GM18951 (cell line): ENCODE measurements at regions not wholly inside any gene's neighbourhood (a gene's known extent, or its start where the extent isn't known, plus 50 kb on each side); places are given as distances from the start of the nearest gene placed in this dataset.

ENCODE experiments used
- POLR2A ChIP-seq: IDR thresholded peaks from 4 replicates; pipeline ENCODE4 v1.6.1; 2011; ENCODE audit warnings: mild to moderate bottlenecking; ENCODE audit not compliant: insufficient read length, insufficient read depth; ENCODE audit errors: extremely low read depth
- in situ Hi-C: fragments of 300-500 bp; cut with MboI; formaldehyde crosslinking; loops from one replicate; pipeline ENCODE4 v1.12.0; 2022; ENCODE audit warnings: low sequenced_read_pairs, mixed read lengths, inconsistent platforms; ENCODE audit not compliant: unreplicated experiment

DNA sequence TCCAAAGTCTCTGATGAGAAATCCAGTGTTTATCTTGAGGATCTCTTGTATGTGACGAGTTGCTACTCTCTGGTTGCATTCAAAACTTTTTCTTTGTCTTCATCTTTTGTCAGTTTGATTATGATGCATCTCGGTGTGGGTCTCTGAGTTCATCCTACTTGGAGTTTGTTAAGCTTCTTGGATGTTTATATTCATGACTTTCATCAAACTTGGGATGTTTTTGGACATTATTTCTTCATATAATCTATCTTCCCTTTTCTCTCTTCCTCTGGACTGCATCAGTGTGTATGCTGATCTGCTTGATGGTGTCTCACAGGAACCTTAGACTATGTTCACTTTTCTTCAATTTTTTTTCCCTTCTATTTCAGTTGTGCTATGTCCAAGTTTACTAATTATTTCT lies 320.4 kb downstream of the TLE3 start:
- no peak for TF ChIP-seq POLR2A
- in situ Hi-C loops, result no loop called here

DNA sequence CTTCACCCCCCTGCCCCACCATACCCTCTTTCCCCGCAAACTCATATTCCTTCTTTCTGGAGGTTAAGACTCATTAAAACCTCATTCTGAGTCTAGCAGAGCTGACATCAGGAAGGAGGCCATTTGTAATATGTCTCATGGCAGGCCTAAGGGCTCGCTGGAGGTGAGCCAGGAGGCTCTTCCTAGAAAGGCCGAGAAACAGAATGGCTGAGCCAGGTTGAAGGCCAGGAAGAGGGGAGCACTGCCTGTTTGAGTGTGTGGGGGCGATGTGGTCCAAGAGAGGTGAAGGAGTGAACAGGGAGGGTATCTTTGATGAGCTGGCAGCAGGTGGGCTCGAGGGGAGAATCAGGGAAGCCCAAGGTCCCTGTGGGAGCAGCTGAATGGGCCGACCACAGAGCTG lies 317.3 kb downstream of the TLE3 start:
- in situ Hi-C loops, result no loop called here
- no peak for TF ChIP-seq POLR2A

DNA sequence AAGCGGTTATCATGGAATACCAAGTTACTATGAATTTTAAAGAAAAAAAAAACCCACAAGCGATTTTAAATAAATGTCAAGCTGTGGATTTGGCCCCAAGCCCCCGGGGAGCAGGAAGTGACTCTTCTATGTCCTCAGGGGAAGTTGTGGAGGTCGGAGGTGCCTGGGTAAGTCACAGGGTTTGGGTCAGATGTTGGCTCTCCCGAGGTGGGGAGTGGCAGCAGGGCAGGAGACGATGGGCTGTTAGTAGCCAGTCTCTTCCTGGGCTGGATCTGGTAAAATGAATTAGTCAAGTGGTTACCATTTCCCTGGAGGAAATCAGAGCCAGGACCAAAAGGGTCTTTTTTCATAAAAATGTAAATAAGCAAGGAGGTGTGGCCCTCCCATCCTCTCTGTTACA lies 316.7 kb downstream of the TLE3 start:
- TF ChIP-seq POLR2A, result no peak
- in situ Hi-C loops, result no loop called here

DNA sequence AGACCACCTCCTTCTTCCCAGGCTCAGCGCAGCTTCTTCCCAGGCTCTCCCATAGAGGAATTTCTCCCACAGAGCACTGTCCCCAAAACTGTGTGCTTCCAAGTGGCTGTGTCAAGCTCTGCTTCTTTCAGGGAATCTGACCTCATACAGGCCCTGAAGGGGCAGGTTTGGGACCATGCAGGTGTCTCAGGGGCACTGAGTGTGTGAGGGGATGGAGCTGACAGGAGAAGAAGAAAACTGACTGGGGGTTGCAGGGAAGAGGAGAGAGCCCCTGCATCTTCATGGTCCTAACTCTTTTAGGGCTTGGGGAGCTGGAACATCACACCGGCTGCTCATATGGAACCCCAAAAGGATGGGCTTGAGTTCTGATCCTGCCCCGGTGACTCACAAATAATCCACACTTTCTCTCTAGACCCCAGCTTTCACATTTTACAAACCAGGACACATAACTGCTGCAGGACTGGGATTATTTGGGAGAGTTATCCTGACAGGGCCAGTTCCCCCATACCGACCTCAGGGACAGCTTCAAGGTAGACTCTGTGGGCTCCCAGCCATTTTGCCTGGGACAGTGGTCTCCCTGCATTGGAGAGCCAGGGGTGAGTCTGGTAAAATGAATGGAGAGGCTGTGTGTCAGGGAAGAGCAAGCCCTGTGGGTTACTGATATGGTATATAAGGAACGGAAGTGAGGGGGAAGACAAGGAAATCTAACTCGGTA lies 316.1 kb downstream of the TLE3 start:
- in situ Hi-C loops, result no loop called here
- TF ChIP-seq POLR2A, result no peak

DNA sequence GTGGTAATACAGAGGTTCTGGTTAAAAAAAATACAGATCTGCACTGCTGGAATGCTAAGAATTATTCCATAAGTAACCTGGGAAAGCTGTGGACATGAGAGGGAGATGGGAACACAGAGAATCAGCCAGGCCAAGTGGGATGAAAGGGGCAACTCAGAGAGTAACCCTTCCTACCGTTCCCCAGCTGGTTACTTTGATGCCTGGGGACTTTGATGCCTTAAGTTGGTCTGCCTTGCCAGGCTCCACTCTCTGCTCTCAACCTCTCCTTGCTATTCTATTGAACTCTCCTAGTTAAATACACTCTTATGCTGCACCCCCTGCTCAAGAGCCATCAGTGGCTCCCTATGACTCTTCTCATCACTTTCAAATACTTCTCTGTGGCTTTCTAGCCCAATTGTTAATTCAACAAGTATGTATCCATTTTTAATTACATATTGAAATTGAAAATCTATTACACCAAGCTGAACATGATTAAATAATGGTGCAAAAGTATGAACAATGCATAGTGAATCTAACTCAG lies 315.5 kb downstream of the TLE3 start:
- no peak for TF ChIP-seq POLR2A
- in situ Hi-C loops, result no loop called here

- in situ Hi-C loops, result no loop called here
- no peak for TF ChIP-seq POLR2A
Observed at GRCh38 chr15:69782809-69783208, 314.9 kb downstream of the TLE3 start.

DNA sequence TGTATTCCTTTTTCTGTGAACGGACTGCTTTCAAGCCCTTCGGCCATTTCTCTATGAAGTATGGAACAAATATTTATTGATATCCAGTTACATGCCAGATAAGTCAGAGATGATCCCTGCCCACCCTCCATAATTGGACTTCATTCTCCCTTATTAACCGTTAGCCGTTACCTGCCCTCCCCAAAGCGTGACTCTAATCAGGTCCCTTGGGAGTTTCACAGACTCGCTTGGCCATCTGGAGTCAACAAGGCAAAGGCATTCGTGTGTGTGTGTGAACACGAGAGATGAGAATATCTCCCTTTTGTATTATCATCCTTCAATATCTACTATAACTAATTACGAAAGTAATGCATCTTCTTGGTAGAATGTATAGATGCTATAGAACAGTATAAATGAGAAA lies 314.5 kb downstream of the TLE3 start:
- no peak for TF ChIP-seq POLR2A
- in situ Hi-C loops, result no loop called here

DNA sequence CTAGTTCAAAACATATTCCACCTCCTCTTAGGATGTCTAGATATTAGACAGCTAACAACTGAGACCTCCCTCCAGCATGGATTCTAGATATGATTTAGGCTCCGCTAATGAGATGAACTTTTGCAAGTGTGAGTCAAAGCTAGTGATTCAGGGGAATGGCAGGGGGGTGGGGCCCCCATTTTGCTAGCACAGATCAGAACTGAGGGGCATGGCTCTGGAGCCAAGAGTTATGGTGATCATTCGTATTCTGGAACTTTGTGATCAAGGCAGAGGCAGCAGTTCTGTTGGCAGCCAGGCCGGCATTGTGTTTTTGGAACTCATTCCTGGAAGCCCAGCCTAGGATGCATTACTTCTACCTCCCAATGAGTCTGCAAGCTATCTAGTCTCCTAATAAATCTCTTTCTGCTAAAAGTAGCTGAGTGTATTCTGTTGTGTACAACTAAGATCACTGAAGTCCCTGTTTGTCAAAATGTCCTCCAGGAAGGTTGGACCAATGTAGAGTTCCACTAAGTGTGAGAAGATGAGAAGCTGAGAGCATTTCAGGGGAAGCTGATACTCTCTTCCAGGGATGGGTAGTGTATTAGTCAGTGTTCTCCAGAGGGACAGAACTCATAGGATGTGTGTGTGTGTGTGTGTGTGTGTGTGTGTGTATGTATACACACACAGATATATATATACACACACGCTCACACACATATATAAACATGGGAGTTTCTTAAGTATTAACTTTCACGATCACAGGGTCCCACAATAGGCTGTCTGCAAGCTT lies 312.7 kb downstream of the TLE3 start:
- TF ChIP-seq POLR2A, result no peak
- in situ Hi-C loops, result no loop called here

DNA sequence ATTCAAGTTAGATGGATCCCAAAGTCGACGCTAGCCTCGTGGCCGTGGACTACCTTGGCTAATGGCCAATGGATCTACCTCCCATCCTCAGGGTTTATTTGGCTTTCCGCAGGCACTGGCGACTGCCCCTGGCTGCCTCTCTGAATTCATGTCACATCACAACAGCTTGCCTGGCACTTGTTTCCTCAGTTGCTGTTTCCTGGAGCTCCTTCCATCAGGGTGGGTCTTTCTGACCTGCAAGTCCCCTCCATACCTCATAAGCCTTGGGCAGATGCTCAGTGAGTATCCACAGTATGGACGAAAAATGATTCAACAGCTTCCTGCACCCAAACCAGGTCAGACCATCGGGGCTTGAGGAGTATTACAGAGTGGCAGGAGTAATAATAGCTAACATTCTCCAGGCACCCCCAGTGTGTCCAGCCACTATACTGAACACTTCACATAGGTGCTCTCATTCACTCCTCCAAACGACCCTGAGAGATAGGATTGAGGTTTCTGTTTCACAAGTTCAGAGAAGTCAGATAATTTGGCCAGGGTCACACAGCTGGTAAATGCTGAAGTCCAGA lies 311.5 kb downstream of the TLE3 start:
- TF ChIP-seq POLR2A, result no peak
- in situ Hi-C loops, result no loop called here

GRCh38 chr15:69787791-69788190 lies 309.9 kb downstream of the TLE3 start:
- in situ Hi-C loops, result no loop called here

GRCh38 chr15:69789648-69790393 lies 307.9 kb downstream of the TLE3 start:
- TF ChIP-seq POLR2A, result no peak
- in situ Hi-C loops, result no loop called here

More at GRCh38 chr15:69787791-69788190, 309.9 kb downstream of the TLE3 start:
- no peak for TF ChIP-seq POLR2A

- in situ Hi-C loops, result no loop called here
- TF ChIP-seq POLR2A, result no peak
Observed at GRCh38 chr15:69790632-69791031, 307.1 kb downstream of the TLE3 start.

DNA sequence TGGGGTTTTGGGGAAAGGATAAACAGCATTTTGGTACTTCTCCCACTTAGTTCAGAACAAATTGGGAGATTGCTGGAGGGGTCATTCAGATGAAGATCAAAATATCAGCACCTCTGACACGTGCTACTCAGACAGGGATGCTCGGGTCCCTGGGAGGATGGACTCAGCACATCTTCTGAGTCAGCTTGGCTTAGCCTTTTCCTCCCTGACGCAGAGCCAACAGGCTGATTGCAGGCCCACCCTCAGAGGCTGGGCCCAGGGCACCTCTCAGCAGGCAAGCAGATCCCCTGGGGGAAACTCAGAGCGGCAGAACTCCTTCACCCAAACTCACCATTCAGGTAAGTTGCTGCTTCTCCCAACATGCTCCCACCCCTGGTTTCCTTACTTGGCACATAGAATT lies 304.9 kb downstream of the TLE3 start:
- TF ChIP-seq POLR2A, result no peak
- in situ Hi-C loops, result no loop called here
